ENCODE measurements at regions not wholly inside any gene's neighbourhood (a gene's known extent, or its start where the extent isn't known, plus 50 kb on each side); places are given as distances from the start of the nearest gene placed in this dataset.

DNA sequence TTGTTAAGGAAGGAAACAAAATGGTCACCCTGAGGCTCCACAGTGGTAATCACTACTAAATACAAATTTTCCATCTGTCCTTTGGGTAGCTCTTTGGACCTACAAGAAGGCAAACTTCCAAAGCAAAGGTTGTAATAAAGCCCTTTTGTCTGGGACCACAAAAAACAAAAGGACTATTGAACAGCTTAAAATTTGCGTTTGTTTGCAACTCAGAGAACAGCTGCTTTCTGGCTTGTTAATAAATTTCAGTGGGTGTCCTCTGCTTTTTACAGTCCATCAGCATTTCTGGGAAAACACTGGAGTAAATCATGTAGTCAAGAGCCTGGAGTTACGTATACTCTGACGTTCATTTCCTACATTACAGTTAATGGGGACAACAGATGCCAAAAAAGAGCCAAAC is 439.7 kb upstream of the DIAPH2 start:
- no peak for FAIRE-seq

DNA sequence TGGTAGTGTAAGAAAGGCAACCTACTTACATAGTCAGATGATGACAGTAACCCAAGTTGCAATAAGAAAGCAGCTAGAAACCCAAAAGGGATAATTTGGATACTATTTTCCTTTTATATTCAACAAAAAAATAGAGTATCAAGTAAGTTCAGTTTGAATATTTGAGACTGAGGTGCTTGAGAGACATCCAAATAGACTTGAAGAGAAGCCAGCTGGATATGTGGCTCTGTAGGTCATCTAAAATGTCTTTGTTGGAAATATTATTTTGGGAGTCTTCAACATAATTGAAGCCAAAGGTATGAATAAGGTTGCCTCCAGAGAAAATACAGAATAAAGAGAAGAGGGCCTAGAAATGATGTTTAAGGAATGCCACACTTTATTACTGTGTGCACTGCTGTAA is 438.2 kb upstream of the DIAPH2 start:
- no peak for FAIRE-seq

Measured in endometrium (tissue), 2 donors.